ENCODE measurements at regions not wholly inside any gene's neighbourhood (a gene's known extent, or its start where the extent isn't known, plus 50 kb on each side); places are given as distances from the start of the nearest gene placed in this dataset.
"Not testable (repeated sequence)": the region's sequence is repeated elsewhere in the genome, so short reads cannot be mapped to it uniquely, and the experiment has no call there.

GRCh38 chr10:28186461-28186860 is 116.4 kb downstream of the MPP7 start:
- H3K9me3 Mint-ChIP-seq (ENCODE audit: insufficient read depth) = no peaks in the 10 kb centered on the region
- no peak for ATAC-seq

GRCh38 chr10:28184810-28185209 is 118.1 kb downstream of the MPP7 start:
- Mint-ChIP-seq H3K27me3 (ENCODE audit: low read depth) (no peaks in the 10 kb centered on the region), H3K4me1 (ENCODE audit: low read depth) (peaks cover 2% of the 10 kb centered on the region), H3K27ac (no peak overlapping the region), H3K9me3 (ENCODE audit: insufficient read depth) (no peaks in the 10 kb centered on the region), H3K4me3 (no peak overlapping the region), H3K36me3 (ENCODE audit: low read depth) (no peaks in the 10 kb centered on the region)
- ChIA-PET CTCF (no interaction called here), POLR2A (no interaction called here)
- DNase-seq = no peak
- no peak for ATAC-seq

More at GRCh38 chr10:28186461-28186860, 116.4 kb downstream of the MPP7 start:
- DNase-seq = no peak
- Mint-ChIP-seq H3K4me3 (no peak overlapping the region), H3K4me1 (ENCODE audit: low read depth) (peaks cover 7% of the 10 kb centered on the region), H3K36me3 (ENCODE audit: low read depth) (no peaks in the 10 kb centered on the region), H3K27ac (no peak overlapping the region), H3K27me3 (ENCODE audit: low read depth) (no peaks in the 10 kb centered on the region)
- ChIA-PET POLR2A (no interaction called here), CTCF (no interaction called here)

- H3K4me1 Mint-ChIP-seq (ENCODE audit: low read depth) = peaks cover 18% of the 10 kb centered on the region
- POLR2A ChIA-PET = no interaction called here
- DNase-seq (no peak), ATAC-seq (no peak)
- peaks cover 1% of the 10 kb centered on the region for H3K36me3 Mint-ChIP-seq (ENCODE audit: low read depth)
- no peaks in the 10 kb centered on the region for H3K9me3 Mint-ChIP-seq (ENCODE audit: insufficient read depth)
- H3K4me3 Mint-ChIP-seq = no peak overlapping the region
- H3K27me3 Mint-ChIP-seq (ENCODE audit: low read depth) = no peaks in the 10 kb centered on the region
- CTCF ChIA-PET = no interaction called here
- H3K27ac Mint-ChIP-seq = no peak overlapping the region
Observed at GRCh38 chr10:28181478-28182096, 121.3 kb downstream of the MPP7 start.

- H3K27ac Mint-ChIP-seq = no peak overlapping the region
- DNase-seq (no peak), ATAC-seq (no peak)
- H3K36me3 Mint-ChIP-seq (ENCODE audit: low read depth) = peaks cover 1% of the 10 kb centered on the region
- H3K9me3 Mint-ChIP-seq (ENCODE audit: insufficient read depth) = no peaks in the 10 kb centered on the region
- ChIA-PET CTCF (no interaction called here), POLR2A (no interaction called here)
- H3K4me3 Mint-ChIP-seq = no peak overlapping the region
- peaks cover 18% of the 10 kb centered on the region for H3K4me1 Mint-ChIP-seq (ENCODE audit: low read depth)
- no peaks in the 10 kb centered on the region for H3K27me3 Mint-ChIP-seq (ENCODE audit: low read depth)
Observed at GRCh38 chr10:28180654-28181053, 122.2 kb downstream of the MPP7 start.

GRCh38 chr10:28179743-28180099 is 123.1 kb downstream of the MPP7 start:
- no peaks in the 10 kb centered on the region for H3K9me3 Mint-ChIP-seq (ENCODE audit: insufficient read depth)
- no peak for DNase-seq
- H3K36me3 Mint-ChIP-seq (ENCODE audit: low read depth) = peaks cover 1% of the 10 kb centered on the region
- H3K27ac Mint-ChIP-seq = no peak overlapping the region
- no peaks in the 10 kb centered on the region for H3K27me3 Mint-ChIP-seq (ENCODE audit: low read depth)
- no peak overlapping the region for H3K4me3 Mint-ChIP-seq
- no peak for ATAC-seq
- H3K4me1 Mint-ChIP-seq (ENCODE audit: low read depth) = peaks cover 18% of the 10 kb centered on the region
- ChIA-PET POLR2A (interaction anchor here (0.8 kb wide), 1 partner anchor 317 kb away, joined by 3 read pairs; no protein-coding TSS in a partner anchor), CTCF (interaction anchor here (0.8 to 2.6 kb wide), 13 partner anchors 11 to 441 kb away, joined by 3 to 22 read pairs (median 4); partner anchors contain the start of gene MPP7)

GRCh38 chr10:28179006-28179742 is 123.7 kb downstream of the MPP7 start:
- peak; percentile 68 for DNase-seq
- ChIA-PET POLR2A (interaction anchor here (0.8 kb wide), 1 partner anchor 316 kb away, joined by 3 read pairs; no protein-coding TSS in a partner anchor), CTCF (interaction anchor here (0.8 to 2.6 kb wide), 18 partner anchors 10 to 440 kb away, joined by 3 to 22 read pairs (median 4); partner anchors contain the start of gene MPP7)
- ATAC-seq = peak; percentile 50
- peaks cover 18% of the 10 kb centered on the region for H3K4me1 Mint-ChIP-seq (ENCODE audit: low read depth)
- peak overlapping the region; percentile 87 for H3K4me3 Mint-ChIP-seq
- no peaks in the 10 kb centered on the region for H3K9me3 Mint-ChIP-seq (ENCODE audit: insufficient read depth)
- H3K27ac Mint-ChIP-seq = peak overlapping the region; percentile 96
- H3K27me3 Mint-ChIP-seq (ENCODE audit: low read depth) = no peaks in the 10 kb centered on the region
- H3K36me3 Mint-ChIP-seq (ENCODE audit: low read depth) = peaks cover 1% of the 10 kb centered on the region

- Mint-ChIP-seq H3K36me3 (ENCODE audit: low read depth) (peaks cover 1% of the 10 kb centered on the region), H3K9me3 (ENCODE audit: insufficient read depth) (no peaks in the 10 kb centered on the region), H3K27me3 (ENCODE audit: low read depth) (no peaks in the 10 kb centered on the region), H3K27ac (peak overlapping the region; percentile 96), H3K4me3 (peak overlapping the region; percentile 87), H3K4me1 (ENCODE audit: low read depth) (peaks cover 18% of the 10 kb centered on the region)
- ATAC-seq (peak; percentile 82), DNase-seq (peak; percentile 31)
- ChIA-PET POLR2A (interaction anchor here (1.5 kb wide), 1 partner anchor 436 kb away, joined by 4 read pairs; no protein-coding TSS in a partner anchor), CTCF (interaction anchor here (0.6 to 2.6 kb wide), 11 partner anchors 9 to 637 kb away, joined by 3 to 22 read pairs (median 4); partner anchors contain the start of gene MPP7)
Observed at GRCh38 chr10:28177944-28178637, 124.8 kb downstream of the MPP7 start.

GRCh38 chr10:28176498-28176897 is 126.4 kb downstream of the MPP7 start:
- POLR2A ChIA-PET; H3K27ac Mint-ChIP-seq; H3K27me3 Mint-ChIP-seq (ENCODE audit: low read depth); DNase-seq; CTCF ChIA-PET; ATAC-seq; H3K36me3 Mint-ChIP-seq (ENCODE audit: low read depth); H3K4me3 Mint-ChIP-seq; H3K9me3 Mint-ChIP-seq (ENCODE audit: insufficient read depth): not testable (repeated sequence)
- H3K4me1 Mint-ChIP-seq (ENCODE audit: low read depth) = peaks cover 18% of the 10 kb centered on the region

- no peaks in the 10 kb centered on the region for H3K9me3 Mint-ChIP-seq (ENCODE audit: insufficient read depth)
- DNase-seq = no peak
- no peaks in the 10 kb centered on the region for H3K36me3 Mint-ChIP-seq (ENCODE audit: low read depth)
- ATAC-seq = no peak
- peaks cover 4% of the 10 kb centered on the region for H3K4me1 Mint-ChIP-seq (ENCODE audit: low read depth)
- H3K4me3 Mint-ChIP-seq = no peak overlapping the region
- CTCF ChIA-PET = no interaction called here
- H3K27me3 Mint-ChIP-seq (ENCODE audit: low read depth) = no peaks in the 10 kb centered on the region
- POLR2A ChIA-PET = no interaction called here
- H3K27ac Mint-ChIP-seq = no peak overlapping the region
Observed at GRCh38 chr10:28172223-28172610, 130.6 kb downstream of the MPP7 start.

GRCh38 chr10:28171468-28172222 is 131.2 kb downstream of the MPP7 start:
- no peak overlapping the region for H3K27ac Mint-ChIP-seq
- H3K9me3 Mint-ChIP-seq (ENCODE audit: insufficient read depth) = no peaks in the 10 kb centered on the region

GRCh38 chr10:28169525-28169924 is 133.3 kb downstream of the MPP7 start:
- POLR2A ChIA-PET = no interaction called here
- CTCF ChIA-PET = interaction anchor here (1.4 to 2.3 kb wide), 3 partner anchors 9 to 427 kb away, joined by 4 to 5 read pairs (median 4); no protein-coding TSS in a partner anchor
- Mint-ChIP-seq H3K4me3 (no peak overlapping the region), H3K27me3 (ENCODE audit: low read depth) (no peaks in the 10 kb centered on the region), H3K4me1 (ENCODE audit: low read depth) (peaks cover 4% of the 10 kb centered on the region), H3K36me3 (ENCODE audit: low read depth) (no peaks in the 10 kb centered on the region), H3K27ac (no peak overlapping the region), H3K9me3 (ENCODE audit: insufficient read depth) (no peaks in the 10 kb centered on the region)
- DNase-seq (no peak), ATAC-seq (no peak)

More at GRCh38 chr10:28171468-28172222, 131.2 kb downstream of the MPP7 start:
- ChIA-PET CTCF (no interaction called here), POLR2A (no interaction called here)
- Mint-ChIP-seq H3K27me3 (ENCODE audit: low read depth) (no peaks in the 10 kb centered on the region), H3K36me3 (ENCODE audit: low read depth) (no peaks in the 10 kb centered on the region), H3K4me1 (ENCODE audit: low read depth) (peaks cover 4% of the 10 kb centered on the region), H3K4me3 (no peak overlapping the region)
- ATAC-seq (no peak), DNase-seq (no peak)

All from activated CD8-positive, alpha-beta T cell treated with anti-CD3 and anti-CD28 coated beads, Interleukin-2, amount 10 ng/mL, durations not matched to agents 7 days and 5 days (primary cell).